IPS-NIHi7 (cell line): ENCODE measurements at regions not wholly inside any gene's neighbourhood (a gene's known extent, or its start where the extent isn't known, plus 50 kb on each side); places are given as distances from the start of the nearest gene placed in this dataset.
A peak's percentile ranks its signal among the peaks of the same experiment; 100 is the strongest.

Experiments
- DNase-seq: peaks from one replicate; pipeline ENCODE4 v3.0.0; 2012; ENCODE audit warnings: mixed read lengths; ENCODE audit errors: extremely low spot score

- no peak for DNase-seq
Observed at GRCh38 chr5:17891881-17892280, 257.6 kb downstream of the TAF11L14 start.

- no peak for DNase-seq
Observed at GRCh38 chr5:17893026-17893635, 258.9 kb downstream of the TAF11L14 start.

DNA sequence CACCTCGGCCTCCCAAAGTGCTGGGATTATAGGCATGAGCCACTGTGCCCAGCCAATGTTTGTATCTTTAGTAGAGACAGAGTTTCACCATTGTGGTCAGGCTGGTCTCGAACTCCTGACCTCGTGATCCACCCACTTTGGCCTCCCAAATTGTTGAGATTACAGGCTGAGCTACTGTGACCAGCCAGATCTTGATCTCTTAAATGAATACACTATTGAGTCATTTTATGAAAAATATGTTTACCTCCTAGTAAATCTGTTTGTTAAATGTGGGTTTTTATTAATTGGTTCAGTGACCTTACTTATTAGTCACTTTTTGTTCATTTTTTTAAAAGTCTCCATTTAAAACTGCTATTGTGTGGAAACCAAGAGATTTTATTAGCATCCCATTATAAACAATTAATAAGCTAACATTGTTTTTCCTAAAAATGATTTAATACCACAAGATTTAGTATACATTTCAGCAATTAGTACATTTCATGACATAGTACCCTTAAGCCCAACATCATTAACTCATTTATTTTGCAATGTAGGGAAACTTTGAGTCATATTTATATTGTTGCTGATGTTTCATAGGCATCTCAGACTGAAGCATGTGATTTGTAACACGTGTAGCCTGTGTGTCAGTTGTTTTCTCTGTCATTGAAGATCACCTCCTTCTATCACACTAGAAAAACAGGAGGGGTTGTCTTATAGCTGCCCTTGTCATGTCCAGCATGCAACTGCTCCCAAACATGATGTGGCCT lies 261.2 kb downstream of the TAF11L14 start:
- no peak for DNase-seq

GRCh38 chr5:17896605-17897004 lies 262.3 kb downstream of the TAF11L14 start:
- DNase-seq: no peak

- no peak for DNase-seq
Observed at GRCh38 chr5:17897776-17898175, 263.5 kb downstream of the TAF11L14 start.

- DNase-seq: no peak
Observed at GRCh38 chr5:17898766-17899165, 264.5 kb downstream of the TAF11L14 start.

- no peak for DNase-seq
Observed at GRCh38 chr5:17907094-17907493, 272.8 kb downstream of the TAF11L14 start.

DNA sequence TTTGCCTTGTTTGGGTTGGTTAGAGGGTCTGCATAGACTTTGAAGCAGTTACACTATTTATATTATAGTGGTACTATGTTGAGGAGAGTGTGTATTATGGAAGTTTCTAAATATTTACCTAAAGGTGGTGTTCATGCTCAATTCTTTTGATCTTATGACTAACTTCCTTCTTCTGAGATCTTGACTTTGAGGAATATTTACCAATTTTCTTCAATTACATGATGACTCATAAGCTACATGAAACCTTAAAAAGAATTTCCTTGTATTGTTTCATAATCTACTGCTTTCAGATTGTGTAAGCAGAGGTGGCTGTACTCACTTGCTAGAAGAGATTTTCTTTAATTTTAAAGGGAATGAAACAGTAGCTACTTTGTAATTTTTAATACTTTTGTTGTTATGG lies 276.1 kb downstream of the TAF11L14 start:
- DNase-seq: no peak

GRCh38 chr5:17912794-17913193 lies 278.5 kb downstream of the TAF11L14 start:
- DNase-seq: no peak

- no peak for DNase-seq
Observed at GRCh38 chr5:17916446-17916845, 282.2 kb downstream of the TAF11L14 start.

GRCh38 chr5:17917465-17917864 lies 283.2 kb downstream of the TAF11L14 start:
- DNase-seq: no peak

GRCh38 chr5:17918373-17919104 lies 284.3 kb downstream of the TAF11L14 start:
- DNase-seq: peak; percentile 22

GRCh38 chr5:17925276-17925675 lies 291.0 kb downstream of the TAF11L14 start:
- DNase-seq: no peak

DNA sequence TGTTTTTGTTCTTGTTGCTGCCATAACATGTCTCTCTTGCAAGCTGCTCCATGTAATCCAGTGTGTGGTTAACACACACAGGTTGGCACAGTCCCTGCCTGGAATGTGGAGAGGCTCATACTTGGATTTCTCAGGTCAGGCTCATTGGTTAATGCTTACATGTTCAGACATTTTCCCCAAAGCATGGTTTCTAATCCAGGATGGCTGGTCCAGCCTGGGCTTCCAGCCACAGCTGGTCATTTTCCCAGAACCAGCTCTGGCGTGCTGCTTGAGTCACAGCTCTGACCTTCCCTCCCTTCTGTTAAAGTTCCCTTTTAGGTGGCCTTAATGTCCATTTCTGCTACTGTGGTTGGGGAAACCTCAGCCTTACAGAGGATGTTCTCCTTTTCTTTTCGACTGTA lies 294.3 kb downstream of the TAF11L14 start:
- no peak for DNase-seq

GRCh38 chr5:17929171-17929570 lies 294.9 kb downstream of the TAF11L14 start:
- no peak for DNase-seq

GRCh38 chr5:17930346-17930745 lies 296.1 kb downstream of the TAF11L14 start:
- DNase-seq: no peak

GRCh38 chr5:17944046-17944445 lies 309.8 kb downstream of the TAF11L14 start:
- no peak for DNase-seq

DNA sequence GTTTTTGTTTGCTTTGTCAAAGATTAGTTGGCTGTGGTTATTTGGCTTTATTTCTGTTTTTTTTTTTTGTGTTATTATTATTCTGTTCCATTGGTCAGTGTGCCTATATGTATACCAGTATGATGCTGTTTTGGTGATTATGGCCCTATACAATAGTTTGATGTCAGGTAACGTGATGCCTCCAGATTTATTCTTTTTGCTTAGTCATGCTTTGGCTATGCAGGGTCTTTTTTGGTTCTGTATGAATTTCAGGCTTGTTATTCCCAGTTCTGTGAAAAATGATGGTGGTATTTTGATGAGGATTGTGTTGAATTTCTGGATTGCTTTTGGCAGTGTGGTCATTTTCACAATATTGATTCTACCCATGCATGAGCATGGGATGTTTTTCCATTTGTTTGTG lies 312.8 kb downstream of the TAF11L14 start:
- DNase-seq: no peak

GRCh38 chr5:17951392-17952169 lies 317.3 kb downstream of the TAF11L14 start:
- DNase-seq: peak; percentile 11

DNA sequence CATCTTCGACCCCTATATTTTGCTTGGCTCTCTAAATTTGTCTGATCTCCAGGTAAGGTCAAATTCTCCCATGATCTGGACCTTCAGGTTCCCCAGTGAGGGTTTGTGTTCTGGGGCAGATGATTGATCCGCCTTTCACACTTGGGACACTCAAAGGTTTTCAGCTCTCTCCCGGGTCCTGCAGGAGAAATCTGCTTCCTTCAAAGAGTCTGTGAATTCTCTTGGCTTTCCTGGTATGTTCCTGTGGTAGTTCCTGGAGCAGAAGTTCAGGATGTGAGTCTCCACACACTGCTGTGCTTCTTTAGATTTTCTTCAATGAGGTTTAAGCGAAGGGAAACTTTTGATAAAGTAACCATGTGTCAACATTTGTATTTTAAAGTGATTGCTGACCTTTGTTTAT lies 318.0 kb downstream of the TAF11L14 start:
- no peak for DNase-seq

- no peak for DNase-seq
Observed at GRCh38 chr5:17964067-17964466, 329.8 kb downstream of the TAF11L14 start.
